Gastroesophageal sphincter (tissue), 4 donors: ENCODE measurements at regions not wholly inside any gene's neighbourhood (a gene's known extent, or its start where the extent isn't known, plus 50 kb on each side); places are given as distances from the start of the nearest gene placed in this dataset.
A peak's percentile ranks its signal among the peaks of the same experiment; 100 is the strongest.

Experiments used
- ATAC-seq: fragments of 150-250 bp; one replicate; pipeline ENCODE4 v1.9.1; 2016; ENCODE audit warnings: mild to moderate bottlenecking, moderate library complexity
- H3K27ac ChIP-seq, 4 donors: fragments of 200-600 bp; sonication (generic) in 3 of 4; 1 replicate in 3 of 4; 2 replicates in 1 of 4; pipeline ENCODE4 v1.5.1; 2016 to 2019
- H3K27me3 ChIP-seq: fragments of 200-600 bp; sonication (generic); one replicate; pipeline ENCODE4 v1.5.1; 2019
- H3K36me3 ChIP-seq, 2 donors: fragments of 200-600 bp; sonication (generic); one replicate each; pipeline ENCODE4 v1.5.1; 2019; ENCODE audit warnings: control low read depth in 1 of 2
- H3K4me1 ChIP-seq, 3 donors: fragments of 200-600 bp; sonication (generic); 1 replicate in 2 of 3; 2 replicates in 1 of 3; pipeline ENCODE4 v1.5.1; 2016 to 2019; ENCODE audit warnings: control low read depth in 2 of 3
- H3K4me3 ChIP-seq, 2 donors: fragments of 200-600 bp; sonication (generic); one replicate each; pipeline ENCODE4 v1.5.1; 2019; ENCODE audit warnings: mild to moderate bottlenecking in 1 of 2, moderate library complexity in 1 of 2
- H3K9me3 ChIP-seq, 3 donors: fragments of 200-600 bp; sonication (generic); one replicate each; pipeline ENCODE4 v1.5.1; 2017 to 2019; ENCODE audit warnings: control low read depth in 2 of 3
- EP300 ChIP-seq: sonication (generic); formaldehyde crosslinking; IDR thresholded peaks from one replicate; pipeline ENCODE4 v1.6.1; 2017; ENCODE audit warnings: antibody characterized with exemption, mild to moderate bottlenecking
- POLR2A ChIP-seq, 2 donors: fragments of 450-650 bp; IDR thresholded peaks; one replicate each; pipeline ENCODE4 v1.6.1; 2017; ENCODE audit warnings: antibody characterized with exemption in 2 of 2, mild to moderate bottlenecking in 2 of 2, moderate library complexity in 1 of 2
- POLR2AphosphoS5 ChIP-seq: sonication (generic); formaldehyde crosslinking; IDR thresholded peaks from one replicate; pipeline ENCODE4 v1.6.1; 2017; ENCODE audit warnings: antibody characterized with exemption
- WGBS, 2 donors: methylation state at CpG; one replicate each; pipeline ENCODE4 v1.1.5; 2018; ENCODE audit warnings: low coverage in 1 of 2; 5-methylcytosine and 5-hydroxymethylcytosine counted together
- TF ChIP-seq, protein P1 (sequence below), 4 experiments: fragments of 200-600 bp in 2 of 4; fragments of 450-650 bp in 2 of 4; sonication (generic) in 1 of 4; IDR thresholded peaks; one replicate each; pipeline ENCODE4 v1.5.1; 2017 to 2019; ENCODE audit warnings: antibody characterized with exemption in 4 of 4, mild to moderate bottlenecking in 2 of 4, moderate library complexity in 2 of 4

DNA sequence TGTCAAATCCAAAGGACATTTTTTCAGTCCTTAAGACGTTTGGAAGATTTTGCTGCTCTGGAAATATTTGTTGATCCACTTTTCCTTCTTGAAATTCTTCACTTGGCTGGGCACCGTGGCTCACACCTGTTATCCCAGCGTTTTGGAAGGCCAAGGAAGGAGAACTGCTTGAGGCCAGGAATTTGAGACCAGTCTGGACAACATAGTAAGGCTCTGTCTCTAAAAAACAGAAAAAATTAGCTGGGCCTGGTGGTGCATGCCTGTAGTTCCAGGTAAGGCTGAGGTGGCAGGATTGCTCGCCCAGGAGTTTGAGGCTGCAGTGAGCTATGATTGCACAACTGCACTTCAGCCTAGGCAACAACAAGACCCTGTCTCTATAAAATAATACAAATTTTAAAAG lies 173.9 kb upstream of the MITF start:
- no peaks in the 10 kb centered on the region for H3K9me3 ChIP-seq
- no peaks in the 10 kb centered on the region for H3K4me1 ChIP-seq
- ATAC-seq = no peak
- no peaks in the 10 kb centered on the region for H3K36me3 ChIP-seq
- H3K27ac ChIP-seq = no peak overlapping the region
- TF ChIP-seq POLR2AphosphoS5 (no peak), POLR2A (IDR thresholded peaks at IDR 0.05) (no peak), EP300 (no peak)
- TF ChIP-seq, protein P1, sequence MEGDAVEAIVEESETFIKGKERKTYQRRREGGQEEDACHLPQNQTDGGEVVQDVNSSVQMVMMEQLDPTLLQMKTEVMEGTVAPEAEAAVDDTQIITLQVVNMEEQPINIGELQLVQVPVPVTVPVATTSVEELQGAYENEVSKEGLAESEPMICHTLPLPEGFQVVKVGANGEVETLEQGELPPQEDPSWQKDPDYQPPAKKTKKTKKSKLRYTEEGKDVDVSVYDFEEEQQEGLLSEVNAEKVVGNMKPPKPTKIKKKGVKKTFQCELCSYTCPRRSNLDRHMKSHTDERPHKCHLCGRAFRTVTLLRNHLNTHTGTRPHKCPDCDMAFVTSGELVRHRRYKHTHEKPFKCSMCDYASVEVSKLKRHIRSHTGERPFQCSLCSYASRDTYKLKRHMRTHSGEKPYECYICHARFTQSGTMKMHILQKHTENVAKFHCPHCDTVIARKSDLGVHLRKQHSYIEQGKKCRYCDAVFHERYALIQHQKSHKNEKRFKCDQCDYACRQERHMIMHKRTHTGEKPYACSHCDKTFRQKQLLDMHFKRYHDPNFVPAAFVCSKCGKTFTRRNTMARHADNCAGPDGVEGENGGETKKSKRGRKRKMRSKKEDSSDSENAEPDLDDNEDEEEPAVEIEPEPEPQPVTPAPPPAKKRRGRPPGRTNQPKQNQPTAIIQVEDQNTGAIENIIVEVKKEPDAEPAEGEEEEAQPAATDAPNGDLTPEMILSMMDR (IDR thresholded peaks at IDR 0.05) = no peak
- no peak overlapping the region for H3K4me3 ChIP-seq
- 69 to 80% methylated on average over 1 to 4 of the region's 4 CpGs for WGBS, 2 donors
- H3K27me3 ChIP-seq = no peaks in the 10 kb centered on the region

DNA sequence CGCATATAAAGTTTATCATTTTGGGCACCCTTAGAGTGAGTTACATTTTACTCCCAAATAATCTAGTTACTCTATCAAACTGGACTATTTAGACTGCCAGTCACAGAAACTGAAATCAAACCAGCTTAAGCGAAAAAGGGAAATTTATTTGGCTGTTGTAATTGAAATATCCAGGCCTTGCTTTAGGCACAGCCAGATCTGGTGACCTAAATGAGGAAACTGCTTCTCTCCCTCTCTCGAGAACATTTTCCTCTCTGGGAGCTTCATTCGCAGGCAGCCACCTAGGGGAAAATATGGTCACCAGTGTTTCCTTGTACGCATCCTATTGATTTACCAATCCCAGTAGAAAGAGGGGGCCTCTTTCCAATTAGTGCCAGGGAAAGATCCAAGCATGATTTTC lies 175.3 kb upstream of the MITF start:
- Histone ChIP-seq H3K27ac (no peak overlapping the region), H3K4me1 (peaks cover 0 to 6% (median 5%) of the 10 kb centered on the region in 3 donors), H3K9me3 (no peaks in the 10 kb centered on the region), H3K4me3 (no peak overlapping the region), H3K36me3 (no peaks in the 10 kb centered on the region), H3K27me3 (no peaks in the 10 kb centered on the region)
- ATAC-seq = no peak
- 88 to 90% methylated on average over 3 to 5 of the region's 5 CpGs for WGBS, 2 donors
- TF ChIP-seq, protein P1 (IDR thresholded peaks at IDR 0.05) = no peak
- no peak for TF ChIP-seq POLR2A (IDR thresholded peaks at IDR 0.05)
- no peak for TF ChIP-seq POLR2AphosphoS5
- no peak for TF ChIP-seq EP300

DNA sequence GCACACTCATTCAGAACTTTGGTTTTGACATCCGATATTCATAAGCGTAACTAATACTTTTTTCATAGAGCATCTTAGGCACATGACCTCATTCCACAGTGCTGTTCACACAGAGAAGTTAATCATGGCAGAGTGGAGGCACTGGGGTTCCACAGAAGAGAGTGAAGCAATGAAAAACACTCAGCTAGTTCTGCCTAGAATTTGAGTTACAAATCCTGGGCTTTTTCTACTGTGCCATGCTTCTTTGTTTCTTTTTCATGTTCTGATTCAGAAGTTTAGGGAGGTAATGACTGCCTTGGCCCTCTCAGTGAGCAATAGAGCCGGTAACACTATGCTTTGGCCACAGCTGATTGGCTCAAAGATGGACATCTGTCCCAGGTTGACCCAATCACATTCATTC lies 176.1 kb upstream of the MITF start:
- Histone ChIP-seq H3K27ac (no peak overlapping the region), H3K9me3 (no peaks in the 10 kb centered on the region), H3K4me3 (no peak overlapping the region), H3K4me1 (peaks cover 0 to 8% (median 6%) of the 10 kb centered on the region in 3 donors), H3K27me3 (no peaks in the 10 kb centered on the region), H3K36me3 (no peaks in the 10 kb centered on the region)
- 87 to 100% methylated on average over 3 of the region's 3 CpGs for WGBS, 2 donors
- no peak for TF ChIP-seq EP300
- ATAC-seq = no peak

DNA sequence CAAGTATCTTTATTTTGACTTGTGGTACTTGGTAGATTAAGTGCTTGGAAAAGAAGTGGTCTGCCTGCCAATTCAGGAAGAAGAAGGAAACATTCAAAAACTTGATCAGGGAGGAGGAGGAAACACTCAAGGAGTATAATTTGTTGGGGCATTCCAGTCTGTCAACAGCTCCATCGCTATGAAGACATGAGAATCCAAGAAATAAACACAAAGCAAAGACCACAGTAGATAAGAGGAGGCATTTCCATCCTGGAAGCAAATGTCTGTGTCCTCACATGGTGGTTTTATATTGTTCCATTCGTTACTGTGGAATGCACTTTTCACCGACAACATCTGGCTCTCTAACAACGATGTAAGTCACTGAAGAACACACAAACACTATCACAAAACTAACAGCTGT lies 176.1 kb upstream of the FRMD4B start:
- TF ChIP-seq POLR2A (IDR thresholded peaks at IDR 0.05) (no peak), POLR2AphosphoS5 (no peak), EP300 (no peak)
- TF ChIP-seq, protein P1 (IDR thresholded peaks at IDR 0.05) = no peak
- Histone ChIP-seq H3K4me1 (peaks cover 0 to 8% (median 6%) of the 10 kb centered on the region in 3 donors), H3K4me3 (no peak overlapping the region), H3K27me3 (no peaks in the 10 kb centered on the region), H3K27ac (no peak overlapping the region), H3K36me3 (no peaks in the 10 kb centered on the region), H3K9me3 (no peaks in the 10 kb centered on the region)
- no peak for ATAC-seq
- 36 to 53% methylated on average over 4 of the region's 4 CpGs for WGBS, 2 donors

DNA sequence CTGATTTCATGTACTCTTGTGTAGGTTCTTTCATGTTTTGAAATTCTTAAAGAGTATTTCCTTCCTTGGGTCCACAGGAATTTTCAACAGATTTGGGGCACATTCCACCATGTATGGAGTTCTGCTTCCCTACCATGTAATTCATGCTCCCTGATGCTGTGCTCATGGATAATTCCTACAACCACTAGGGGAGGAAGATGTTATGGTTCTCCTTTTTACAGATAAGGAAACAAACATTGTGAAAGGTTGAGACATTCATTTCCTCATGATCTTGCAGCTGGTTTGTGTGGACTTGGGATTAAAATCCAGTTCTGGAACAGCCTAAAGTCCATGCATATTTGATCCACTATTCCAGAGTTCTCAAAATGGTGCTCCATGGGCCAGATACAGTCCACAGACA lies 174.9 kb upstream of the FRMD4B start:
- no peak for ATAC-seq
- Histone ChIP-seq H3K27me3 (no peaks in the 10 kb centered on the region), H3K4me1 (peaks cover 0 to 8% (median 6%) of the 10 kb centered on the region in 3 donors), H3K36me3 (no peaks in the 10 kb centered on the region), H3K27ac (no peak overlapping the region), H3K9me3 (no peaks in the 10 kb centered on the region), H3K4me3 (no peak overlapping the region)
- TF ChIP-seq EP300 (no peak), POLR2AphosphoS5 (no peak)
- TF ChIP-seq, protein P1 (IDR thresholded peaks at IDR 0.05) = peak in 1 of 4 experiments; percentile 17
